A549 (cell line): ENCODE measurements at regions not wholly inside any gene's neighbourhood (a gene's known extent, or its start where the extent isn't known, plus 50 kb on each side); places are given as distances from the start of the nearest gene placed in this dataset.

Source experiments
- CTCF ChIP-seq: fragments of >200 bp; sonication (Bioruptor Twin); formaldehyde crosslinking; IDR thresholded peaks from 3 replicates; pipeline ENCODE4 v1.5.1; 2016
- POLR2A ChIP-seq: IDR thresholded peaks from 2 replicates; pipeline ENCODE4 v1.6.1; 2012; ENCODE audit warnings: mild to moderate bottlenecking, low read length
- POLR2AphosphoS2 ChIP-seq: conservative IDR thresholded peaks from 2 replicates; pipeline ENCODE4 v1.6.1; 2012; ENCODE audit warnings: low read length, improper control_type of control experiment, inconsistent platforms

- TF ChIP-seq POLR2A (no peak), CTCF (no peak), POLR2AphosphoS2 (no peak)
Observed at GRCh38 chr1:232404227-232404626, 225.7 kb downstream of the SIPA1L2 start.
